SJCRH30 (cell line): ENCODE measurements at regions not wholly inside any gene's neighbourhood (a gene's known extent, or its start where the extent isn't known, plus 50 kb on each side); places are given as distances from the start of the nearest gene placed in this dataset.

Source experiments
- DNase-seq, 2 experiments: peaks; one replicate each; pipeline ENCODE4 v3.0.0-alpha.2; 2015 to 2020
- H3K27ac ChIP-seq: fragments of 250-450 bp; sonication (Bioruptor Pico); 2 replicates; pipeline ENCODE4 v1.5.1; 2020; ENCODE audit warnings: mild to moderate bottlenecking, moderate library complexity
- H3K27me3 ChIP-seq: fragments of 250-450 bp; sonication (Bioruptor Pico); 2 replicates; pipeline ENCODE4 v1.5.1; 2020; ENCODE audit warnings: mild to moderate bottlenecking, moderate library complexity
- H3K36me3 ChIP-seq: fragments of 250-450 bp; sonication (Bioruptor Pico); 2 replicates; pipeline ENCODE4 v1.5.1; 2020; ENCODE audit warnings: mild to moderate bottlenecking, moderate library complexity
- H3K4me1 ChIP-seq: fragments of 250-450 bp; sonication (Bioruptor Pico); 2 replicates; pipeline ENCODE4 v1.5.1; 2020; ENCODE audit warnings: mild to moderate bottlenecking, moderate library complexity
- H3K4me3 ChIP-seq: fragments of 250-450 bp; sonication (Bioruptor Pico); 2 replicates; pipeline ENCODE4 v1.5.1; 2020; ENCODE audit warnings: mild to moderate bottlenecking, moderate library complexity
- H3K9me3 ChIP-seq: fragments of 250-450 bp; sonication (Bioruptor Pico); replicated peaks from 2 replicates; pipeline ENCODE4 v1.5.1; 2020; ENCODE audit warnings: mild to moderate bottlenecking, moderate library complexity

DNA sequence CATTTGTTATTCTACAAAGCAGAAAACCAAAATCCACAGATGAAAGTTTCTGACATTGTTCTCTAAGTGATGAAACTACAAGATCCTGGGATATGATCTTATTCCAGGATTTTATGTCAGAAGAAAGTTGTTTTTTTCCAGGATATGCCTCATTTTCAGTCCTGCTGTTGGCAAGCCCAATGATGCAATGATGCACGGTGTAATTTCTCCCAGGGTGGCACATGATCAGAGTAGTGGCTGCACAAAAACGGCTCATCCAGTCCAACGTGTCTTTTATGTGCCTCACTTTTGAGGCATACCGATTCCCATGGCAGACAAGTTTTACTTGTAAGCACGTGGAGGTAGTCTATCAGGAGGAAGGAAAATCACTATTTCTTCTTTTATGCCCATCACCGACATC lies 302.3 kb upstream of the JAG1 start:
- H3K4me1 ChIP-seq = no peaks in the 10 kb centered on the region
- H3K27me3 ChIP-seq = no peaks in the 10 kb centered on the region; the same call in 1 of the 2 replicates
- no peaks in the 10 kb centered on the region for H3K36me3 ChIP-seq
- H3K27ac ChIP-seq = no peak overlapping the region
- no peak overlapping the region for H3K4me3 ChIP-seq
- H3K9me3 ChIP-seq = no peaks in the 10 kb centered on the region
- no peak for DNase-seq

- H3K4me1 ChIP-seq = no peaks in the 10 kb centered on the region
- no peaks in the 10 kb centered on the region for H3K36me3 ChIP-seq
- H3K27me3 ChIP-seq = no peaks in the 10 kb centered on the region
- H3K4me3 ChIP-seq = no peak overlapping the region
- no peaks in the 10 kb centered on the region for H3K9me3 ChIP-seq
- no peak for DNase-seq
- H3K27ac ChIP-seq = no peak overlapping the region
Measured at GRCh38 chr20:10978019-10978702, 304.4 kb upstream of the JAG1 start.

DNA sequence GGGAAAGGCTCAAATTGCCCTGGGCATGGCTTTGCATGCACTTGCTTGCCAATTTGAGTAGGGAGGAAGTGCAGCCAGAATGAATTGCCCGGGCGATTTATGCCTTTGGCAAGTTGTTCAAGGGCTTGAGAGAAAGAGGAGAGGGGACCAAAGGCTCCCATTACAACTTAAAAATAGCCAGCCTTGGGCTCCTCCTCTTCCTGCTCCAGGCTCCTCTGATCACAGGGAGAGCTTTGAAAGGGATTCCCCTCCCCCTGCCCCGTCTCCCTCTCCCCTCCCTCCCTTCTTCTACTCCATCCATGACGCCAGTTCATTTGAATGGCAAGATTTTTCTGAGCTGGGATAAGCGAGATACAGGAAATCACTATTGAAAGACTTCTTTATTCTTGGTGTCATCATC lies 304.9 kb upstream of the JAG1 start:
- no peak overlapping the region for H3K4me3 ChIP-seq
- DNase-seq = no peak
- no peaks in the 10 kb centered on the region for H3K4me1 ChIP-seq
- H3K36me3 ChIP-seq = no peaks in the 10 kb centered on the region
- no peaks in the 10 kb centered on the region for H3K9me3 ChIP-seq
- H3K27me3 ChIP-seq = no peaks in the 10 kb centered on the region
- H3K27ac ChIP-seq = no peak overlapping the region

- H3K4me1 ChIP-seq = no peaks in the 10 kb centered on the region
- DNase-seq = peak; percentile 24 to 55
- H3K4me3 ChIP-seq = no peak overlapping the region
- H3K27ac ChIP-seq = no peak overlapping the region
- no peaks in the 10 kb centered on the region for H3K36me3 ChIP-seq
- no peaks in the 10 kb centered on the region for H3K27me3 ChIP-seq
- no peaks in the 10 kb centered on the region for H3K9me3 ChIP-seq
Measured at GRCh38 chr20:10982692-10983091, 308.9 kb upstream of the JAG1 start.

DNA sequence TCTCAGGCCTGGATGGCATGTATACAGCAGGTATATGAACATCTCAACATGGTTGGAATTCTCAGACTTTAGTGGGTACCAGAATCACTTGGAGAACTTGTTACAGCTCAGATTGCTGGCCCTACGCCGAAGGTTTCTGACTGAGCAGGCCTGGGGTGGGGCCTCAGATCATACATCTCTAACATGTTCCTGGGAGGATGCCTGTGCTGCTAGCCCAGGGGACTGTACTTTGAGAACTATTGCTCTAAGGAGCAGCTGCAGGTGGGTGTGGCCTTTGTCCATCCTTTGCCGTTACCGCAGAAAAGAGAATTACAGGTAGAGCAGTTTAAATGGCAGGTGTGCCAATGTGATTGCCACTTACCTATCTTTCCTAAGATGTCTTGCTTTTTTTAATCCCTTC lies 310.5 kb upstream of the JAG1 start:
- H3K27ac ChIP-seq = no peak overlapping the region
- DNase-seq = no peak
- no peaks in the 10 kb centered on the region for H3K27me3 ChIP-seq
- H3K9me3 ChIP-seq = no peaks in the 10 kb centered on the region
- no peaks in the 10 kb centered on the region for H3K4me1 ChIP-seq
- no peaks in the 10 kb centered on the region for H3K36me3 ChIP-seq
- no peak overlapping the region for H3K4me3 ChIP-seq

GRCh38 chr20:10984913-10985312 lies 311.1 kb upstream of the JAG1 start:
- Histone ChIP-seq H3K27me3 (no peaks in the 10 kb centered on the region), H3K36me3 (no peaks in the 10 kb centered on the region), H3K27ac (no peak overlapping the region), H3K4me3 (no peak overlapping the region), H3K4me1 (no peaks in the 10 kb centered on the region), H3K9me3 (no peaks in the 10 kb centered on the region)
- DNase-seq = no peak

GRCh38 chr20:10985536-10985935 lies 311.7 kb upstream of the JAG1 start:
- Histone ChIP-seq H3K36me3 (no peaks in the 10 kb centered on the region), H3K27ac (no peak overlapping the region), H3K27me3 (no peaks in the 10 kb centered on the region), H3K9me3 (no peaks in the 10 kb centered on the region), H3K4me3 (no peak overlapping the region), H3K4me1 (no peaks in the 10 kb centered on the region)
- no peak for DNase-seq

DNA sequence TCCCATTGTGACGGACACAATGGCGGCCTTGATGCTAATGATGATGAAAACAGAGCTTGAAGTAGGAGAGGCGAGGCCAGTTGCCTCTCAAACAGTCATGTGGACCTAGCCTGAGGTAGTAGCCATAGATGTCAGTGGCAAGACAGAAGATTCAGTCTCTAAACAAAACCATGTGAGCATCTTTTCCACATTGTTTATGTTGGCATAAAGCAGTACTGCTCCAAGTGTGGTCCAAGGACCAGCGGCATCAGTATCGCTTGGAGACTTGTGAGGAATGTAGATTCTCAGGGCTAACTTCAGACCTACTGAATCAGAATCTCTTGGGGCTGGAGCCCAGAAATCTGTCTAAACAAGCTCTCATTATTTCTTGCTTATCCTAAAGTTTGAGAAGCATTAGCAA lies 312.8 kb upstream of the JAG1 start:
- no peaks in the 10 kb centered on the region for H3K4me1 ChIP-seq
- no peak overlapping the region for H3K27ac ChIP-seq
- H3K9me3 ChIP-seq = no peaks in the 10 kb centered on the region
- H3K36me3 ChIP-seq = no peaks in the 10 kb centered on the region
- H3K27me3 ChIP-seq = no peaks in the 10 kb centered on the region
- no peak for DNase-seq
- no peak overlapping the region for H3K4me3 ChIP-seq

DNA sequence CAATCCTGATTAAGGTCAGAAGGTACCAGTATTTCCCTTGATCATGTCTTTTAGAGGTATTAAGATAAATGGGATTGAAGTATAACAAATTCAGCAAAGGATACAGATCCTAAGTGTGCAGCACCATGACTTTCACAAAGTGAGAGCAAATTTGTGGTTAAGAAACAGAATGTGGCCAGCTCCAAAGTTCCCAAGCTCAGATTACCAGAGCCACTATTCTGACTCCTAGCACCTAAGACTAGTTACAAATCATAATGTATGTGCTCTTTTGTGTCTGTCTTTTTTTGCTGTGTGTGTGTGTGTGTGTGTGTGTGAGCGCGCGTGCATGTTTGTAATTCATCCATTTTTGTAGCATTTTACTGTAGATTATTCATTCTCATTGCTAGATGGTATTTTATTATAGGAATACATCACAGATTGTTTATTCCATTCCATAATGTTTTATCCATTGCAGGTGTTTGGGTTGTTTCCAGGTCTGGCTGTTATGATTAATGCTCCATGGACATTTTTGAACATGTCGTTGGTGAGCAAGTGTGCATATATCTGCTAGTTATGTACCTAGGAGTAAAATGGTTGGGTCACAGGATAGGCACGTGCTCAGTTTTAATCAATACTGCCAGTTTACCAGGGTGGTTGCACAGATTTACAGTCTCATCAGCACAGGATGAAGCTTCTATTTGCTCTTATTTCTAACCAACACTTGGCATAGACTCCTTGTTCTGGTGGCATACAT lies 314.0 kb upstream of the JAG1 start:
- H3K9me3 ChIP-seq = no peaks in the 10 kb centered on the region
- no peak overlapping the region for H3K27ac ChIP-seq
- H3K27me3 ChIP-seq = no peaks in the 10 kb centered on the region
- DNase-seq = no peak
- H3K4me1 ChIP-seq = no peaks in the 10 kb centered on the region
- no peak overlapping the region for H3K4me3 ChIP-seq
- no peaks in the 10 kb centered on the region for H3K36me3 ChIP-seq

GRCh38 chr20:10990625-10991382 lies 317.0 kb upstream of the JAG1 start:
- Histone ChIP-seq H3K27ac (no peak overlapping the region), H3K36me3 (no peaks in the 10 kb centered on the region)

GRCh38 chr20:10992731-10993130 lies 318.9 kb upstream of the JAG1 start:
- H3K9me3 ChIP-seq = no peaks in the 10 kb centered on the region
- no peak overlapping the region for H3K4me3 ChIP-seq
- H3K4me1 ChIP-seq = no peaks in the 10 kb centered on the region
- DNase-seq = peak in 1 of 2 experiments; percentile 5
- H3K27ac ChIP-seq = no peak overlapping the region
- no peaks in the 10 kb centered on the region for H3K36me3 ChIP-seq
- H3K27me3 ChIP-seq = no peaks in the 10 kb centered on the region

More at GRCh38 chr20:10990625-10991382, 317.0 kb upstream of the JAG1 start:
- no peak for DNase-seq
- Histone ChIP-seq H3K9me3 (no peaks in the 10 kb centered on the region), H3K4me1 (no peaks in the 10 kb centered on the region), H3K27me3 (no peaks in the 10 kb centered on the region), H3K4me3 (no peak overlapping the region)

GRCh38 chr20:10994991-10995700 lies 321.3 kb upstream of the JAG1 start:
- no peak overlapping the region for H3K4me3 ChIP-seq
- H3K9me3 ChIP-seq = no peaks in the 10 kb centered on the region
- H3K27ac ChIP-seq = no peak overlapping the region
- DNase-seq = no peak
- H3K4me1 ChIP-seq = no peaks in the 10 kb centered on the region
- no peaks in the 10 kb centered on the region for H3K36me3 ChIP-seq
- H3K27me3 ChIP-seq = no peaks in the 10 kb centered on the region

- H3K4me1 ChIP-seq = no peaks in the 10 kb centered on the region
Measured at GRCh38 chr20:10998476-10998875, 324.7 kb upstream of the JAG1 start.

GRCh38 chr20:11000416-11000815 lies 326.6 kb upstream of the JAG1 start:
- no peaks in the 10 kb centered on the region for H3K4me1 ChIP-seq
- H3K36me3 ChIP-seq = no peaks in the 10 kb centered on the region
- no peaks in the 10 kb centered on the region; the same call in 1 of the 2 replicates for H3K9me3 ChIP-seq
- DNase-seq = no peak
- H3K27ac ChIP-seq = no peak overlapping the region
- no peaks in the 10 kb centered on the region for H3K27me3 ChIP-seq
- H3K4me3 ChIP-seq = no peak overlapping the region

More at GRCh38 chr20:10998476-10998875, 324.7 kb upstream of the JAG1 start:
- H3K9me3 ChIP-seq = no peaks in the 10 kb centered on the region; the same call in 1 of the 2 replicates
- no peak overlapping the region for H3K27ac ChIP-seq
- no peaks in the 10 kb centered on the region for H3K36me3 ChIP-seq
- no peaks in the 10 kb centered on the region for H3K27me3 ChIP-seq
- DNase-seq = no peak
- H3K4me3 ChIP-seq = no peak overlapping the region

DNA sequence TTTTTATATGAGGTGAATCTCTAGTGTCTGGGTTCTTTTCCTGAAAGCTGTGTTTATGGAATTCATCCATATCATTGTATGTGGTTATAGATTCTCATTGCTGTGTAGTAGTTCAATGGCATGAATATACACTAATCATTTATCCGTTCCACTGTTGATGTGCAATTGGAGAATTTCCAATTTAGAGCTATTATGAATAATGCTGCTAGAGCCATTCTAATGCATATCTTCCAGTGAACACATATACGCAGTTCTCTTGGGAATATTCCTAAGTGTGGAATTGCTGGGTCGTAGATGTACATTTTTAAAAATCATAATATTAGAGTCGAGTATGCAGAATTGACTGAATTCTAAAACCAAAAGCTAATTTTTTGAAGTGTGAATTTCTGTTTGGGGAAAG lies 327.5 kb upstream of the JAG1 start:
- Histone ChIP-seq H3K4me1 (no peaks in the 10 kb centered on the region), H3K27me3 (no peaks in the 10 kb centered on the region), H3K4me3 (no peak overlapping the region), H3K27ac (no peak overlapping the region), H3K9me3 (no peaks in the 10 kb centered on the region; the same call in 1 of the 2 replicates), H3K36me3 (no peaks in the 10 kb centered on the region)
- DNase-seq = no peak
